ENCODE measurements at regions not wholly inside any gene's neighbourhood (a gene's known extent, or its start where the extent isn't known, plus 50 kb on each side); places are given as distances from the start of the nearest gene placed in this dataset.
"Not testable (repeated sequence)": the region's sequence is repeated elsewhere in the genome, so short reads cannot be mapped to it uniquely, and the experiment has no call there.

- intact Hi-C loops (cut with micrococcal nuclease): no loop called here
Observed at GRCh38 chr22:33971561-33971961, 51.3 kb upstream of the LARGE1 start.

GRCh38 chr22:33975841-33976240 lies 55.6 kb upstream of the LARGE1 start:
- intact Hi-C loops (cut with micrococcal nuclease): no loop called here

GRCh38 chr22:33983558-33983957 lies 63.3 kb upstream of the LARGE1 start:
- intact Hi-C loops (cut with micrococcal nuclease): no loop called here

- intact Hi-C loops (cut with micrococcal nuclease): no loop called here
Observed at GRCh38 chr22:33984211-33984610, 63.9 kb upstream of the LARGE1 start.

- intact Hi-C loops (cut with micrococcal nuclease): no loop called here
Observed at GRCh38 chr22:33984656-33985285, 64.5 kb upstream of the LARGE1 start.

GRCh38 chr22:33985506-33985905 lies 65.2 kb upstream of the LARGE1 start:
- intact Hi-C loops (cut with micrococcal nuclease): no loop called here

GRCh38 chr22:33986167-33986771 lies 66.0 kb upstream of the LARGE1 start:
- intact Hi-C loops (cut with micrococcal nuclease): no loop called here

- intact Hi-C loops (cut with micrococcal nuclease): no loop called here
Observed at GRCh38 chr22:33986954-33987353, 66.7 kb upstream of the LARGE1 start.

- intact Hi-C loops (cut with micrococcal nuclease): not testable (repeated sequence)
Observed at GRCh38 chr22:33989263-33989662, 69.0 kb upstream of the LARGE1 start.

GRCh38 chr22:33991620-33992019 lies 71.3 kb upstream of the LARGE1 start:
- intact Hi-C loops (cut with micrococcal nuclease): no loop called here

- intact Hi-C loops (cut with micrococcal nuclease): no loop called here
Observed at GRCh38 chr22:33996824-33997223, 76.5 kb upstream of the LARGE1 start.

- intact Hi-C loops (cut with micrococcal nuclease): no loop called here
Observed at GRCh38 chr22:34000879-34001526, 80.7 kb upstream of the LARGE1 start.

GRCh38 chr22:34001701-34002466 lies 81.6 kb upstream of the LARGE1 start:
- intact Hi-C loops (cut with micrococcal nuclease): no loop called here

- intact Hi-C loops (cut with micrococcal nuclease): no loop called here
Observed at GRCh38 chr22:34004058-34004457, 83.8 kb upstream of the LARGE1 start.

GRCh38 chr22:34010259-34010658 lies 90.0 kb upstream of the LARGE1 start:
- intact Hi-C loops (cut with micrococcal nuclease): no loop called here

GRCh38 chr22:34015642-34016041 lies 95.4 kb upstream of the LARGE1 start:
- intact Hi-C loops (cut with micrococcal nuclease): no loop called here

- intact Hi-C loops (cut with micrococcal nuclease): no loop called here
Observed at GRCh38 chr22:34017205-34017604, 96.9 kb upstream of the LARGE1 start.

- intact Hi-C loops (cut with micrococcal nuclease): no loop called here
Observed at GRCh38 chr22:34019190-34019845, 99.0 kb upstream of the LARGE1 start.

- intact Hi-C loops (cut with micrococcal nuclease): no loop called here
Observed at GRCh38 chr22:34035209-34035608, 114.9 kb upstream of the LARGE1 start.

- intact Hi-C loops (cut with micrococcal nuclease): no loop called here
Observed at GRCh38 chr22:34036931-34037330, 116.7 kb upstream of the LARGE1 start.

- intact Hi-C loops (cut with micrococcal nuclease): no loop called here
Observed at GRCh38 chr22:34038801-34039555, 118.7 kb upstream of the LARGE1 start.

Measured in T-helper 2 cell treated with Interferon-gamma antibody and Interleukin-4, amounts not matched to agents 100 ng/mL and 5 ng/mL, for 36 hours (primary cell).